ENCODE measurements at regions not wholly inside any gene's neighbourhood (a gene's known extent, or its start where the extent isn't known, plus 50 kb on each side); places are given as distances from the start of the nearest gene placed in this dataset.

DNA sequence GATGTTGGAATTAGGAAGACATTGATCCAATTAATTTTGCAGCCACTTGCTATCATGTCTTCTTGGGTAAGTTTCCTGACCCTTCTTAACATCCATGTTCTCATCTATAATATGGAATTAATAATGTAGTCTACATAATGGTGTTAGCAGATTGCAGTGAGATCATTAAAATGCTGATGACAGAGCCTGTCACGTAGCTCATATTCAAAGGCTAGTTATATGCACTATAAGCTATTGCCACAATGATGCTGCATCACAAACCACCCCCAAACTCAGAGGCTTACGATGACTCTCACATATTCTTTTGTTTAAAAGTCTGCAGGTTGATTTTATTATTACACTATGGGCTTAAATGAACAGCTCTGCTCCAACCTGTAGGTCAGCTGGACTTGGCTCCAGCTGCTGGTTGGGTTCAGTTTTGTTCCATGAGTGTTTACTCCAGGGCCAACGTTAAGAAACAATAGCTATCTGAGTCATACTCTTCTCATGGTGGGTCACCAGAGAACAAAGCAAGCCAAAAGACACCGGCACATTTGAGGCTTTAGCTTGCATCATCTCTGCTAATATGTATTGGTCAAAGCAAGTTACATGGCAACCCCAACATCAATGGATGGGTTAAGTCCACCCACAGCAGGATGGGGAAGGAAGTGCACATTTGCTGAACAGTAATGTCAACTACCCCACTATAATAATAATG lies 250.0 kb upstream of the SLCO3A1 start (continued):
- no peak for TF ChIP-seq JUNB (IDR thresholded peaks at IDR 0.05; ENCODE audit: unreplicated experiment)
- TF ChIP-seq CTCF (conservative IDR thresholded peaks at IDR 0.05; ENCODE audit: low read depth in 2 of 2): no peak
- no peak for TF ChIP-seq EZH2phosphoT487 (IDR thresholded peaks at IDR 0.05; ENCODE audit: unreplicated experiment)

- Histone ChIP-seq H3K36me3 (ENCODE audit: insufficient read depth) (no peaks in the 10 kb centered on the region), H3F3A (replicated peaks; ENCODE audit: low read depth) (no peaks in the 10 kb centered on the region), H3K9me2 (ENCODE audit: insufficient read depth) (peaks cover 3% of the 10 kb centered on the region; the same call in 1 of the 2 replicates), H2AFZ (no peak overlapping the region), H3K4me2 (no peak overlapping the region), H4K20me1 (replicated peaks; ENCODE audit: insufficient read depth) (no peaks in the 10 kb centered on the region), H3K4me1 (ENCODE audit: insufficient read depth) (no peaks in the 10 kb centered on the region), H3K4me3 (no peak overlapping the region), H3K27me3 (ENCODE audit: insufficient read depth) (no peaks in the 10 kb centered on the region), H3K27ac (ENCODE audit: low read depth) (no peak overlapping the region), H3K79me2 (replicated peaks; ENCODE audit: insufficient read depth) (no peaks in the 10 kb centered on the region)
- H3K27ac Mint-ChIP-seq: no peak overlapping the region
- ATAC-seq (no peak), DNase-seq (ENCODE audit: low spot score) (no peak)
- H3K36me3 Mint-ChIP-seq (ENCODE audit: low read depth): no peaks in the 10 kb centered on the region
- H3K4me1 Mint-ChIP-seq: no peaks in the 10 kb centered on the region
- H3K4me3 Mint-ChIP-seq: no peak overlapping the region
- H3K27me3 Mint-ChIP-seq (ENCODE audit: insufficient read depth, low read depth, poor library complexity): peaks cover 1% of the 10 kb centered on the region
- H3K9me3 Mint-ChIP-seq: no peaks in the 10 kb centered on the region
- TF ChIP-seq NANOG (IDR thresholded peaks at IDR 0.05; ENCODE audit: borderline replicate concordance): no peak
- no peak for TF ChIP-seq POLR2AphosphoS5 (IDR thresholded peaks at IDR 0.05; ENCODE audit: low read depth)
- no peak for TF ChIP-seq JUNB (IDR thresholded peaks at IDR 0.05; ENCODE audit: unreplicated experiment)
- TF ChIP-seq ZNF114 (CRISPR knock-in tag; IDR thresholded peaks at IDR 0.05): no peak
- no peak for TF ChIP-seq ZNF331 (CRISPR knock-in tag; IDR thresholded peaks at IDR 0.05; ENCODE audit: low read depth)
- TF ChIP-seq, protein P1, sequence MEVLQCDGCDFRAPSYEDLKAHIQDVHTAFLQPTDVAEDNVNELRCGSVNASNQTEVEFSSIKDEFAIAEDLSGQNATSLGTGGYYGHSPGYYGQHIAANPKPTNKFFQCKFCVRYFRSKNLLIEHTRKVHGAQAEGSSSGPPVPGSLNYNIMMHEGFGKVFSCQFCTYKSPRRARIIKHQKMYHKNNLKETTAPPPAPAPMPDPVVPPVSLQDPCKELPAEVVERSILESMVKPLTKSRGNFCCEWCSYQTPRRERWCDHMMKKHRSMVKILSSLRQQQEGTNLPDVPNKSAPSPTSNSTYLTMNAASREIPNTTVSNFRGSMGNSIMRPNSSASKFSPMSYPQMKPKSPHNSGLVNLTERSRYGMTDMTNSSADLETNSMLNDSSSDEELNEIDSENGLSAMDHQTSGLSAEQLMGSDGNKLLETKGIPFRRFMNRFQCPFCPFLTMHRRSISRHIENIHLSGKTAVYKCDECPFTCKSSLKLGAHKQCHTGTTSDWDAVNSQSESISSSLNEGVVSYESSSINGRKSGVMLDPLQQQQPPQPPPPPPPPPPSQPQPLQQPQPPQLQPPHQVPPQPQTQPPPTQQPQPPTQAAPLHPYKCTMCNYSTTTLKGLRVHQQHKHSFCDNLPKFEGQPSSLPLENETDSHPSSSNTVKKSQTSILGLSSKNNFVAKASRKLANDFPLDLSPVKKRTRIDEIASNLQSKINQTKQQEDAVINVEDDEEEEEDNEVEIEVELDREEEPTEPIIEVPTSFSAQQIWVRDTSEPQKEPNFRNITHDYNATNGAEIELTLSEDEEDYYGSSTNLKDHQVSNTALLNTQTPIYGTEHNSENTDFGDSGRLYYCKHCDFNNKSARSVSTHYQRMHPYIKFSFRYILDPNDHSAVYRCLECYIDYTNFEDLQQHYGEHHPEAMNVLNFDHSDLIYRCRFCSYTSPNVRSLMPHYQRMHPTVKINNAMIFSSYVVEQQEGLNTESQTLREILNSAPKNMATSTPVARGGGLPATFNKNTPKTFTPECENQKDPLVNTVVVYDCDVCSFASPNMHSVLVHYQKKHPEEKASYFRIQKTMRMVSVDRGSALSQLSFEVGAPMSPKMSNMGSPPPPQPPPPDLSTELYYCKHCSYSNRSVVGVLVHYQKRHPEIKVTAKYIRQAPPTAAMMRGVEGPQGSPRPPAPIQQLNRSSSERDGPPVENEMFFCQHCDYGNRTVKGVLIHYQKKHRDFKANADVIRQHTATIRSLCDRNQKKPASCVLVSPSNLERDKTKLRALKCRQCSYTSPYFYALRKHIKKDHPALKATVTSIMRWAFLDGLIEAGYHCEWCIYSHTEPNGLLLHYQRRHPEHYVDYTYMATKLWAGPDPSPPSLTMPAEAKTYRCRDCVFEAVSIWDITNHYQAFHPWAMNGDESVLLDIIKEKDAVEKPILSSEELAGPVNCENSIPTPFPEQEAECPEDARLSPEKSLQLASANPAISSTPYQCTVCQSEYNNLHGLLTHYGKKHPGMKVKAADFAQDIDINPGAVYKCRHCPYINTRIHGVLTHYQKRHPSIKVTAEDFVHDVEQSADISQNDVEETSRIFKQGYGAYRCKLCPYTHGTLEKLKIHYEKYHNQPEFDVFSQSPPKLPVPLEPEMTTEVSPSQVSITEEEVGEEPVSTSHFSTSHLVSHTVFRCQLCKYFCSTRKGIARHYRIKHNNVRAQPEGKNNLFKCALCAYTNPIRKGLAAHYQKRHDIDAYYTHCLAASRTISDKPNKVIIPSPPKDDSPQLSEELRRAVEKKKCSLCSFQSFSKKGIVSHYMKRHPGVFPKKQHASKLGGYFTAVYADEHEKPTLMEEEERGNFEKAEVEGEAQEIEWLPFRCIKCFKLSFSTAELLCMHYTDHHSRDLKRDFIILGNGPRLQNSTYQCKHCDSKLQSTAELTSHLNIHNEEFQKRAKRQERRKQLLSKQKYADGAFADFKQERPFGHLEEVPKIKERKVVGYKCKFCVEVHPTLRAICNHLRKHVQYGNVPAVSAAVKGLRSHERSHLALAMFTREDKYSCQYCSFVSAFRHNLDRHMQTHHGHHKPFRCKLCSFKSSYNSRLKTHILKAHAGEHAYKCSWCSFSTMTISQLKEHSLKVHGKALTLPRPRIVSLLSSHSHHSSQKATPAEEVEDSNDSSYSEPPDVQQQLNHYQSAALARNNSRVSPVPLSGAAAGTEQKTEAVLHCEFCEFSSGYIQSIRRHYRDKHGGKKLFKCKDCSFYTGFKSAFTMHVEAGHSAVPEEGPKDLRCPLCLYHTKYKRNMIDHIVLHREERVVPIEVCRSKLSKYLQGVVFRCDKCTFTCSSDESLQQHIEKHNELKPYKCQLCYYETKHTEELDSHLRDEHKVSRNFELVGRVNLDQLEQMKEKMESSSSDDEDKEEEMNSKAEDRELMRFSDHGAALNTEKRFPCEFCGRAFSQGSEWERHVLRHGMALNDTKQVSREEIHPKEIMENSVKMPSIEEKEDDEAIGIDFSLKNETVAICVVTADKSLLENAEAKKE (CRISPR knock-in tag; IDR thresholded peaks at IDR 0.05): no peak
- no peak for TF ChIP-seq STAT1 (IDR thresholded peaks at IDR 0.05; ENCODE audit: unreplicated experiment)
- TF ChIP-seq, protein P2, sequence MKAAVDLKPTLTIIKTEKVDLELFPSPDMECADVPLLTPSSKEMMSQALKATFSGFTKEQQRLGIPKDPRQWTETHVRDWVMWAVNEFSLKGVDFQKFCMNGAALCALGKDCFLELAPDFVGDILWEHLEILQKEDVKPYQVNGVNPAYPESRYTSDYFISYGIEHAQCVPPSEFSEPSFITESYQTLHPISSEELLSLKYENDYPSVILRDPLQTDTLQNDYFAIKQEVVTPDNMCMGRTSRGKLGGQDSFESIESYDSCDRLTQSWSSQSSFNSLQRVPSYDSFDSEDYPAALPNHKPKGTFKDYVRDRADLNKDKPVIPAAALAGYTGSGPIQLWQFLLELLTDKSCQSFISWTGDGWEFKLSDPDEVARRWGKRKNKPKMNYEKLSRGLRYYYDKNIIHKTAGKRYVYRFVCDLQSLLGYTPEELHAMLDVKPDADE (IDR thresholded peaks at IDR 0.05): no peak
- TF ChIP-seq CTCF (conservative IDR thresholded peaks at IDR 0.05; ENCODE audit: low read depth in 2 of 2): no peak
These were observed 249.4 kb upstream of the SLCO3A1 start for GRCh38 chr15:91604122-91604521.
